ENCODE measurements at regions not wholly inside any gene's neighbourhood (a gene's known extent, or its start where the extent isn't known, plus 50 kb on each side); places are given as distances from the start of the nearest gene placed in this dataset.
A peak's percentile ranks its signal among the peaks of the same experiment; 100 is the strongest.
"Not testable (repeated sequence)": the region's sequence is repeated elsewhere in the genome, so short reads cannot be mapped to it uniquely, and the experiment has no call there.

DNA sequence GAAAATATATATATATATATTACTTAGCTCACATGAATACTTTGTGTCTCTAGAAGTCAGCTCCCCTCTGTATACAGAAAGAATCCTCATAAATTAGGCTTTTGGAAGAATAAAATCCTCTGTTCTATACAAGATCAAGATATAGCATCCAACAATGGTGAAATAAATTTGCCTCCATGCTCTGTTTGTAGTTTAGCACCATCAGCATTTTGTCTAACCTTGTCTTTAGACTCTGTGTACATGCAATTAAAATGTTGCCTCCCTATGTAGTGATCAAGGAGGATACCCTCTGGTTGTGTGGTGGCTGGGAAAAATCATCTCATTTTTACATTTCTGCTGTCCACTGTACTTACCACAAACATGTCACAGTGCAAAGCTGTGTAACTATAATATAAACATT is 189.7 kb downstream of the C7orf25 start:
- DNase-seq (ENCODE audit: low read depth, low spot score), result no peak

- DNase-seq (ENCODE audit: low read depth, low spot score), result no peak
Observed at GRCh38 chr7:42720991-42721796, 190.7 kb downstream of the C7orf25 start.

DNA sequence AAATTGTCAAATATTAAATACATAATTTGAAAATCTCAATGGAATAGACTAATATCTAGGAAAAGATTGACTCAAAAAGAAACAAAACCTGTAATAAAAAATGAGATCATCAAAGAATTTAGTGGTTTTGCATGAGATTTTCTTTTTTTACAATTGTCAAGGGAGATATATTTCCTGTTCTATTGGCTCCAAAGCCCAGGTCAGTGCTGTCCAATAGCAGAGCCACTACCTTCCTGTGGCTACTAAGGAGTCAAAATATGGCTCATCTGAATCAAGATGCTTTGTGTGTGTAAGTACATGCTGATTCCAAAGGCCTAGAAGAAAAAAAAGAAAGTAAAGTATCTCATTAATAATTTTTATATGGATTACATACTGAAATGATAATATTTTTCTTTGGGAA is 191.9 kb downstream of the C7orf25 start:
- no peak for DNase-seq (ENCODE audit: low read depth, low spot score)

DNA sequence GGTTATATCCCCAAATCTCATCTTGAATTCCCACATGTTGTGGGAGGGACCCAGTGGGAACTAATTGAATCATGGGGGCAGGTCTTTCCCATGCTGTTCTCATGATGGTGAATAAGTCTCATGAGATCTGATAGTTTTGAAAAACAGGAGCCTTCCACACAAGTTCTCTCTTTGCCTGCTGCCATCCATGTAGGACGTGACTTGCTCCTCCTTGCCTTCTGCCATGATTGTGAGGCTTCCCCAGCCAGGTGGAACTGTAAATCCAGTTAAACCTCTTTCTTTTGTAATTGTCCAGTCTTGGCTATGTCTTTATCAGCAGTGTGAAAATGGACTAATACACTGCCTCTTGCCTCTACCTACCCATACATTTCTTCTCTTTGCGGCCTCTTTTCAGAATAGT is 193.4 kb downstream of the C7orf25 start:
- not testable (repeated sequence) for DNase-seq (ENCODE audit: low read depth, low spot score)

GRCh38 chr7:42714356-42714755 is 197.5 kb downstream of the C7orf25 start:
- DNase-seq (ENCODE audit: low read depth, low spot score), result no peak

DNA sequence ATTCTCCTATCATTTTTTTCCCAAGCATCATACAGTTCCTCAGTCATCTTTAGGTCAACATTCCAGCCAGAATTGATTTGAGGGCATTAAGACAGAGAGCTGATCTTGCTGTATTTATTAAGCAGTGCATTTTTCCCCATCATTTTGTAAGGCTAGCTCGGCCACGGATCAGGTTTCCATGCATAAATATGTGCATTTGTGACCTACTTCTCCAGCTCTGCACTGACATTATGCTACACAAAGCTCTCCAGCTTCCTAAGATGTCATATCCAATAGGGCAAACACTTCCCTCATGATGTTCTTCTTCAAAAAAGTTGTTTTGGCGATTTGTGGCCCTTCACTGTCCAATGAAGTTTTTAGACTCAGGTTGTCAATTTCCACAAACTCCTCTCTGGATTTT is 202.6 kb downstream of the C7orf25 start:
- DNase-seq (ENCODE audit: low read depth, low spot score), result no peak

DNA sequence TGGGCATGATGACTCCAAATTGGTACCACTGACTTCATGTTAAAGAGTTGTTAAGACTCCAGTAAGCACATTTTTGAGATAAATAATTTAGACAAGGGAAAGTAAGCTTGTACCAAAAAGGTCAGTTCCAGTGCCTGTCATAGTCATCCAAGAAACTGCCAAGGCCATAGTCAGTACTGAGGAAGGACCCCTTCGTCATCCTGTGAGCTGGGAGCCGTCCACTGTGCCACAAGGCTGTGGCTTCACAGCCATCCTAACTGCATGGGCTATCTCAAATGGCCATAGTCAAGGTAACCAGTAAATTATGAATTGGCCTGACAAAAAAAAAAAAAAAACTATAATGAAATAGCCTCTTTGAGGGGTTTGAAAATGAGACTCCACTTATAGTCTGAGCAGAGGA is 207.2 kb downstream of the C7orf25 start:
- DNase-seq (ENCODE audit: low read depth, low spot score), result no peak

- DNase-seq (ENCODE audit: low read depth, low spot score), result no peak
Observed at GRCh38 chr7:42702647-42703046, 209.2 kb downstream of the C7orf25 start.

DNA sequence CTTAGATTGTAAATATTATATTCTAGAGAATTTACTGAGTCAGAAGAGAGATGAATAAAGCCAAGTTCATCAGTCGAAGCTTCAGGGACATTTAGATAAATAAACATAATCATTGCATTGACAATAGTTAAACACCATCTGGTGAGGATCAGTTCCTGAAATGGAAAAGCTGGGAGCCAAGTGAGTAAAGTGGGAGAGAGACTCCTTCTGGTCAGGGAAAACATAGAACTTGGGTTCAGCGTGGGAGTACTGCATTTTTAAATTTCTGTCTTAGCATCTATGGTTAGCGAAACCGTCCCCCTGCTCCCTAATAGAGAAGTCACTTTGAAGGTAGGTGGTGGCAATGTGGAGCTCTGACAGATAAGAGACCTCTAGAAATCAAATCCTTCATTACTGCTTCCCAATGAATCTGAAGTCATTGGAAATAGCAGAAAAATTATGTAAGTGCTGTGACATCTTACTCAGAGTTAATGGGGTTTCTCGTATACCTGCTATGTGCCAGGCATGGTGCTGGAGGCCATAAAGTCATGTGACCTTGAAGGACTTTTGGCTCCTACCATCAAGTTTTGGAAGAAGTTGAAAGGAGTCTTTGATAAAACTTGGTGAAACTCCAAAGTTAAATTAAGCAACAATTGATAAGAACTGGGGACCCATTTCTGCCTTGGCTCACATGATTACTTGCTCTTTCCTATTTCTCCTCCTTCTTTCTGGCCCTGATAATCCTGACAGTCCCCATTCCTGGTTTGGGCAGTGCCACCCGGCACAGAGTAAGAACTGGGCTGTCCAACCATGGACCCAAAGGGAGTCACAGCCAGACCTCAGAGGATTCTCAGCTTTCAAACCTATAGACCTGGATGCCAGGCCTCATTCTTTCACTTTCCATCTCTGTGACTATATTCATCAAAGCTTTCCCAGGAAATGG is 211.2 kb downstream of the C7orf25 start:
- no peak for DNase-seq (ENCODE audit: low read depth, low spot score)

DNA sequence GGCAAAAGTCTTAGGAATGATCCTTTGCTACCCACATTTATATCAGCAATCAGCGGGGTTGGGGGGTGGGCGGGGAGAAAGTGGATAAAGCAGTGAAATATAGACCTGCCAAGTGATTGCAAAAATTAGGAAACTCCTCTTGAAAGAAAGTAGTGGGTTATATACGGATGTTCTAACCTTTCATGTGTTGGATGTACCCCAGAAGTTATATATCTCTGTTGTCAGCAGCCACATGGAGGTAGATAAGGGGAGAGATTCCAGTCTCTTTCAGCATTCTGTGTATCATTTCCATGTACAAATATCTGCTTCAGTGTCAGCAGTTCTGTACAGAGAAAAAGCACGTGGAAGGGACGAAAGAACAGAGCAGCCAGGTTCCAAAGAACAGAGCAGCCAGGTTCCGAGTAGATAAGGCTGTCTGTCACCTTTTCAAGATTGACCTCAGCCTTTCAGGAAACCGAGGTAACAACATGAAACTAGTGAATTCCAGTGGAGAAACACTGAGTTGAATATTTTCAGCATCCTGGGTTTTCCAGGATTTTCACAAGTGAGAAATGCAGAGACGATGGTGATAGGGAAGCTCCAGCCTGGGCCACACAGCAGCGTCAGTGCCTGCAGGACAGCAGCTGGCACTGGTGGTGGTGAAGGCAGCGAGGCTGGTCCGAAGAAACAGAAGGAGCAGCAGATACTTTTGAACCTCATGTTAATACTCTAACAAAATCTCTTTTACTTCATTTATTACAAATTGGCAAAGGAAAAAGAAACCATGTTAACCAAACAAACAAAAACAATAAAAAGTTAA is 212.3 kb downstream of the C7orf25 start:
- DNase-seq (ENCODE audit: low read depth, low spot score), result no peak

DNA sequence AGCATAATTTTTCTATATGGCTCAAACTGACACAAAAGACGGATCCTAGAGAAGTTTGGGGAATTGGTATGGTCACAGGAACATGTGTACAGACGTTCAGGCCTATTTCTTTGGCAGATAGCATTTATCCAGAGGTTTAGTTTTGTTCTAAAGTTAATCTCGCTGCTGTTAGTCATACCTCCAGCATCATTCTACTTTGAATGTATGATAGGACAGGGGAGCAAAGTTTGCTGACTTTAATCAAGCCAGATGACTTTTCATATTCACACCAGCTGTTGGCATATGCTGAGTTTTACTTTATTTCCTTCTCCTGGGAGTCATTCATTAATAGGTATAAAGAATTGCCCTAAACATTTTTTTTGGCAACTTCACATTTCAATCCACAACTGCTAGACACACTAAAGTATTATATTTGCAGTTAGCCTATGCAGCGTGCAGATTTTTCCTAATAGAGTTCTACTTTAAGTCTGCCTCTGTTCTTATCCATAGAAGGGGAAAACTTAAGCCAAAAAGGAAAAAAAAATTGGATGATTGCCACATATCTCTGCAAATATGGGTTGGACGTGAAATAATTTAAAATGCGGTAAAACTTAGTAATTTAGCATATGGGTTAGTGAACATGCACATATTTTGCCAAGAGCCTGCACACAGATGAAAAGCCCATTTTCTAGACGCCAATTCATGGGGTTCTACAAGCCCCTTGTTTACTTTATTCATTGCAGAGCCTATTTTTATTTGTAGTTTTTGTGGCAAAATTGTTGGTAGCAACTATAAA is 213.1 kb downstream of the C7orf25 start:
- DNase-seq (ENCODE audit: low read depth, low spot score), result no peak

- no peak for DNase-seq (ENCODE audit: low read depth, low spot score)
Observed at GRCh38 chr7:42694894-42695507, 216.9 kb downstream of the C7orf25 start.

GRCh38 chr7:42693722-42694121 is 218.1 kb downstream of the C7orf25 start:
- DNase-seq (ENCODE audit: low read depth, low spot score), result no peak

DNA sequence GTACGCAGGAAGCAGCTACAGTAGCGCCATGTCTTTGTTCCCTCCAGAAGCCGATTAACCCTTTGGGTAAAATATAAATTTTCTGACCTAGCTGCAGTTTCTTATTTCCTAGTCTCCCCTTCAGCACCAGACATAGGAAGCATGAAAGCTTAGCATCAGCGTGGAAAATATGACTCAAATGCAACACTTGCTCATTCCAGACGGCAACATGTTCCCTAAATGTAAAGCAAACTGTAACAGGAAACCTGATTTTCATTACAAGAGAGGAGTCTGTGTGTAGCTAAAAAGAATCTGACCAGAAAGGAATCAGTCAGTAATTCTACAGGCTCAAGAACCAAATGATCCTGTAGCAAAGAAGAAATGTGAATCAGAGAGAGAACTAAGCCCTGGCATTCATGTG is 219.2 kb downstream of the C7orf25 start:
- DNase-seq (ENCODE audit: low read depth, low spot score), result no peak

- DNase-seq (ENCODE audit: low read depth, low spot score), result peak; percentile 59
Observed at GRCh38 chr7:42690794-42691639, 220.9 kb downstream of the C7orf25 start.

DNA sequence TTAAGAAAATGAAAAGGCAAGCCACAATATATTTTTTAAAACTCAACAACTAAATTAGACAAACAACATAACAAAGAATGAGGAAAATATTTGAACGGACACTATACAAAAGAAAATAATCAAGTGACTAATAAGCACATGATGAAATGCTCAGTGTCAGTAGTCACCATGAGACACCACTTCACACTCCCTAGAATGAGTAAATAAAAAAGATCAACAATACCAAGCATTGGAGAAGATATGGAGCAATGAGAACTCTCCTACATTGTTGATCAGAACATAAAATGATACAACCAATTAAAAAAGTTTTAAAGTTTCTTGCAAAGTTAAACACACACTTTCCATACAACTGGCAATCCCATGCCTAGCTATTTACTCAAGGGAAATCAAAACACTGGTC is 222.2 kb downstream of the C7orf25 start:
- DNase-seq (ENCODE audit: low read depth, low spot score), result no peak

DNA sequence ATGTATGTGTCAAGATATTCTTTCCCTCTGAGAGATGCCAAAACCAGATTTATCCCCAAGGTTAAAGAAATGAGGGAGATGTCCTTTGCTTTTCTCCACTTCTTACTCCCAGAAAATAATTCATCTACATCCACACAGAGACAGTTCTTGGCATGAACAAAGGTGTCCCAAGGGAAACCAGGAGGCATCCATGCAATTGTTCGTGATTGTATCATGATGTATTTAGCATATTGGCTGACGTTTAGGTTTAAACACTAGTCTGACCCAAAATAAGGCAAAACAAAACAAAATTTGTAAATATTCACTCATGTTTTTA is 223.9 kb downstream of the C7orf25 start:
- DNase-seq (ENCODE audit: low read depth, low spot score), result no peak

GRCh38 chr7:42687211-42688055 is 224.4 kb downstream of the C7orf25 start:
- DNase-seq (ENCODE audit: low read depth, low spot score), result no peak

- DNase-seq (ENCODE audit: low read depth, low spot score), result peak; percentile 64
Observed at GRCh38 chr7:42686594-42687156, 225.2 kb downstream of the C7orf25 start.

Measured in iPS DF 19.7 (cell line).